Fibroblast of the aortic adventitia (primary cell): ENCODE measurements at regions not wholly inside any gene's neighbourhood (a gene's known extent, or its start where the extent isn't known, plus 50 kb on each side); places are given as distances from the start of the nearest gene placed in this dataset.

Experiments used
- DNase-seq: peaks from one replicate; pipeline ENCODE4 v3.0.0-alpha.2; 2010; ENCODE audit warnings: low read depth
- H3K4me3 ChIP-seq: 2 replicates; pipeline ENCODE4 v1.5.1; 2011; ENCODE audit warnings: low read depth, mild to moderate bottlenecking, control low read depth, low read length, moderate library complexity
- TF ChIP-seq, protein P1 (sequence below): IDR thresholded peaks from 2 replicates; pipeline ENCODE4 v1.5.1; 2011; ENCODE audit warnings: mild to moderate bottlenecking, low read length, control low read depth, inconsistent platforms; ENCODE audit not compliant: insufficient read depth

DNA sequence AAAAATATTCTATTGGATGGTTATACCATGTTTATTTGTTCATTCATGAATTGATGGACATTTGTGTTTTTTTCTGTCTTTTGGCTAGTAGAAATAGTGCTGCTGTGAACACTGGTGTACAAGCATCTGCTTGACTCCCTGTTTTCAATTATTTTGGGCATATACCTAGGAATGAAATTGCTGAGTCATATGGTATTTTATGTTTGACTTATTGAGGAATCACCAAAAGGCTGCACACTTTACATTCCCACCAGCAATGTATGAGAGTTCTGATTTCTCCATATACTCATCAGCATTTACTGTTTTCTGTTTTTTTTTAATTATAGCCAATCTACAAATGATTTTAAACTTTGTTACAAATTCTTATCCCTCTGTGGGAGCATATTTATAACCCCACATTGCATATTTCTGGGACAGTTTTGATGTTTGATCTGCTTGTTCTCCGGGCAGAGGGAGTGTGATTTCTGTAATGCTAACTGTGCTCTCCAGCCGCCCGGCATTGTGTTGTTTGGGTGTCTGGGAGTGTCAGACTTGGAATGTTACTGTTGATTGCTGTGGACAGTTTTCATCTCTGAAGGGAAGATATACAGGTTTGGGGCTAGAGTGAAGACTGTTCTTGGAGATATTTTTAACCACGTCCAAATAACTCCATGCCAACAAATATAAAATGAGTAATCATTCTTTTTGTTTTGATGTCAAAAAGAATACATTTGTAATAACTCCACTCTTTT lies 60.5 kb upstream of the PGRMC2 start:
- no peak overlapping the region for H3K4me3 ChIP-seq
- TF ChIP-seq, protein P1, sequence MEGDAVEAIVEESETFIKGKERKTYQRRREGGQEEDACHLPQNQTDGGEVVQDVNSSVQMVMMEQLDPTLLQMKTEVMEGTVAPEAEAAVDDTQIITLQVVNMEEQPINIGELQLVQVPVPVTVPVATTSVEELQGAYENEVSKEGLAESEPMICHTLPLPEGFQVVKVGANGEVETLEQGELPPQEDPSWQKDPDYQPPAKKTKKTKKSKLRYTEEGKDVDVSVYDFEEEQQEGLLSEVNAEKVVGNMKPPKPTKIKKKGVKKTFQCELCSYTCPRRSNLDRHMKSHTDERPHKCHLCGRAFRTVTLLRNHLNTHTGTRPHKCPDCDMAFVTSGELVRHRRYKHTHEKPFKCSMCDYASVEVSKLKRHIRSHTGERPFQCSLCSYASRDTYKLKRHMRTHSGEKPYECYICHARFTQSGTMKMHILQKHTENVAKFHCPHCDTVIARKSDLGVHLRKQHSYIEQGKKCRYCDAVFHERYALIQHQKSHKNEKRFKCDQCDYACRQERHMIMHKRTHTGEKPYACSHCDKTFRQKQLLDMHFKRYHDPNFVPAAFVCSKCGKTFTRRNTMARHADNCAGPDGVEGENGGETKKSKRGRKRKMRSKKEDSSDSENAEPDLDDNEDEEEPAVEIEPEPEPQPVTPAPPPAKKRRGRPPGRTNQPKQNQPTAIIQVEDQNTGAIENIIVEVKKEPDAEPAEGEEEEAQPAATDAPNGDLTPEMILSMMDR, result no peak
- DNase-seq, result peak; percentile 51

DNA sequence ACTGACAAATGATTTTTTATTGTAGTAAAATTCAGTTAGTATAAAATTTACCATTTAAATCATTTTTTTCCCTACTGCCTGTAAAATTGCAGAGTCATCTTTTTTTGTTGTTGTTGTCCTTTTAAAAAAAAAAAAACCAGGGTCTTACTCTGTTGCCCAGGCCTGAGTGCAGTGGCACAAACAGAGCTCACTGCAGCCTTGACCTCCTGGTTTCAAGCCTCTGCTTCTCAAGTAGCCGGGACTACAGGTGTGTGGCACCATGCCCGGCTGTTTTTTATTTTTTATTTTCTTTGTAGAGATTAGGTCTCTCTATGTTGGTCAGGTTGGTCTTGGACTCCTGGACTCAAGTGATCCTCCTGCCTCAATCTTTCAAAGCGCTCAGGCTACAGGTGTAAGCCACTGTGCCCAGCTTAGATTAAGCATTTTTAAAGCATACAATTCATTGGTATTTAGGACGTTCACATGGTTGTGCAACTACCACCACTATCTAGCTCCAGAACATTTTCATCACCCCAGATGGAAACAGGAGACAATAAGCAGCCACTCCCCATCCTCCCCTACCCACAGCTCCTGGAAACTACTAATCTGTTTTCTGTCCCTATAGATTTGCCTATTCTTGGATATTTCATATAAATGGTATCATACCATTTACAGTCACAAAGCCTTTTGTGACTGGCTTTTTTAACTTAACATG lies 59.7 kb upstream of the PGRMC2 start:
- DNase-seq, result peak; percentile 79
- TF ChIP-seq, protein P1, result no peak
- no peak overlapping the region for H3K4me3 ChIP-seq

DNA sequence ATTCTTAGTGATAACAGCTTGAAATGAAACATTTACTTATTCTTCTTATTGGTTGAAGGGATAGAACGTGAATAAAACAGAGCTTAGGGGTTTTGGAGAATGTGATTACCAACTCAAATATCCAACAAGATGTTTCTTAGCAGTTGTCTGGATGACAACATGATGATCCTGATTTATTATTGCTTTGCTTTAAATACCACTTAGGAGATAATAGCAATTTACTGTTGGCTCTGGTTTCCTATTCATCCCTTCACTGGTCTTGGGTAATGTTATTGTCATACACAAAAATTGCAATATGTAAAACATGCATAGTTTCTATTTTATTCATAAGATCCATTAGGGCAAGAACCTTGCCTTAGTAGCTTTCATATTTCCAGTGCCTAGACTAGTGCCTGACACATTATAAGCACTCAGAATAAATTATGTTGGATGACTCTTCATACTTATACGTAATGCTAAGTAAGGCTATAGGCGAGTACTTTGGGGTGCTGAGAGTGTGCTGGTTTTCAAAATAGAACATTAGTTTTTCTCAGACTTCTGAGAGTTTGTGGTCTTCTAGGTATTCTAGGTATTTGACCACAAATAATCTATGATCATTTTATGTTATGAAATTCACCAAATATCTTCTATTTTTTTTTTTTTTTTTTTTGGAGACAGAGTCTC lies 58.6 kb upstream of the PGRMC2 start:
- no peak overlapping the region for H3K4me3 ChIP-seq
- TF ChIP-seq, protein P1, result no peak
- DNase-seq, result peak; percentile 27

DNA sequence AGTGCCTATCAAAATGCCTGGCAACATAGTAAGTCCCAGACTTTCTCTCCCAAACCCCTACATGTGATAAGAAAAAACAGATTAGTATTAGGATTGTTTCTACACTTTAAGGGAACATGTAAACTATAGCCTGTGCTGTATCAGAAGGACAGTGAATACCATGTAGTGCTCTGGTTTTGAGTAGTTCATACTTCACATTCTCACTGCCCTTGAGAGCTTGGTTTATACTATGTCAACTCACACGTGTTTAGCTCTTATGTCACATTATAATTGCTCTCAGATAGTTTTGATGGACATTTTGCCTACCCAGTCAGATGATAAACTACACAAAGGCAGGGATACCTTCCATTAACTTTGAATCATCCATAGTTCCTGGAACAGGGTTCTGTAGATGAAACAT lies 58.0 kb upstream of the PGRMC2 start:
- no peak overlapping the region for H3K4me3 ChIP-seq
- TF ChIP-seq, protein P1, result no peak
- peak; percentile 30 for DNase-seq

DNA sequence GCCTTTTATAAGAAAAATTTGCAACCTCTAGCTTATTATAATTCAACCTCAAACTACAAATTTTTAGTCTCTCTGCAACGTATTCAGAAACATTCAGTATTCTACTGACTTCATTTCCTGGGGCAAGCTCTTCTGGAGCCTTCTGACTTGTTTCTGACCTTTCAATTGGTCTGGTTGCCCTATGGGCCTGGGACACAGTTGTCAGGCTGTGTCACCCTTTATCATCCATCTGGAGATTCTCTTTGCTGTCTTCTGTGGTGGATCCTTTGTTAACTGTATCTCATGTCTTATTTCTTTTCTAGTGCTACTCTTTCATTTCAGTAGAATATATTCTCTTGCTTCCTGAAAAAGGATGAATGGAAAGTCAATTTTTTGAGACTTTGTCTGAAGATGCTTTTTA lies 55.1 kb upstream of the PGRMC2 start:
- no peak overlapping the region for H3K4me3 ChIP-seq
- no peak for DNase-seq
- TF ChIP-seq, protein P1, result no peak

DNA sequence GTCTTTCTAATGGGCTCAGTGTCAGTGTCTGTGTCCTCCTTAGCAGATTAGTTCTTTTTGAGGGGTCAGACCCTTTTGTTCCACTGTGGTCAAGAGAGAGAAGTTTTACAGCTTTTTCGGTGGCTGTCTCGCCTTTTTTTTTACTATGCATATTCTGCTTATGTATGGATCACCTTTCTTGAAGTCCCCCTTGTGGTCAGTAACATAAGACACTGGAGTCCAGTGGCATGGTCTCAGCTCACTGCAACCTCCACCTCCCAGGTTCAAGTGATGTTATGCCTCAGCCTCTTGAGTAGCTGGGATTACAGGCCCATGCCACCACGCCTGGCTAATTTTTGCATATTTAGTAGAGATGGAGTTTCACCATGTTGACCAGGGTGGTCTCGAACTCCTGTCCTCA lies 54.0 kb upstream of the PGRMC2 start:
- no peak overlapping the region for H3K4me3 ChIP-seq
- TF ChIP-seq, protein P1, result no peak
- DNase-seq, result no peak
